Sciatic nerve (tissue), 2 donors: ENCODE measurements at regions not wholly inside any gene's neighbourhood (a gene's known extent, or its start where the extent isn't known, plus 50 kb on each side); places are given as distances from the start of the nearest gene placed in this dataset.
"Not testable (repeated sequence)": the region's sequence is repeated elsewhere in the genome, so short reads cannot be mapped to it uniquely, and the experiment has no call there.

Experiments
- ATAC-seq: fragments of 200-7000 bp; cut with Tn5 transposase; one replicate; pipeline ENCODE4 v1.9.1; 2020; ENCODE audit warnings: mild to moderate bottlenecking, moderate library complexity
- DNase-seq: peaks from one replicate; pipeline ENCODE4 v3.0.0-alpha.2; 2020; ENCODE audit warnings: low spot score
- intact Hi-C: fragments of 100-400 bp; cut with DNase I; formaldehyde crosslinking; loops from one replicate; pipeline ENCODE4 v1.14.2; 2022
- donor health status: DM: no; HTN: no; CAD: no.
- donor health status: DM: no; HTN: no; CAD: no.

- no peak for ATAC-seq
- DNase-seq, result no peak
- intact Hi-C loops, result no loop called here
Observed at GRCh38 chr5:115751176-115751575, 65.3 kb downstream of the CDO1 start.

- no peak for DNase-seq
- intact Hi-C loops, result no loop called here
- ATAC-seq, result no peak
Observed at GRCh38 chr5:115749016-115749415, 67.4 kb downstream of the CDO1 start.

- intact Hi-C loops, ATAC-seq, DNase-seq: not testable (repeated sequence)
Observed at GRCh38 chr5:115739245-115739644, 77.2 kb downstream of the CDO1 start.

- ATAC-seq, result no peak
- intact Hi-C loops, result no loop called here
- no peak for DNase-seq
Observed at GRCh38 chr5:115738830-115739229, 77.6 kb downstream of the CDO1 start.

- no peak for ATAC-seq
- no peak for DNase-seq
- intact Hi-C loops, result no loop called here
Observed at GRCh38 chr5:115737452-115737851, 79.0 kb downstream of the CDO1 start.

- intact Hi-C loops, result no loop called here
- ATAC-seq, result no peak
Observed at GRCh38 chr5:115736690-115737005, 79.8 kb downstream of the CDO1 start.

GRCh38 chr5:115736004-115736689 lies 80.3 kb downstream of the CDO1 start:
- ATAC-seq, result peak; percentile 73

More at GRCh38 chr5:115736690-115737005, 79.8 kb downstream of the CDO1 start:
- no peak for DNase-seq

GRCh38 chr5:115735108-115735998 lies 81.1 kb downstream of the CDO1 start:
- intact Hi-C loops, result no loop called here
- ATAC-seq, result peak; percentile 86
- DNase-seq, result no peak

More at GRCh38 chr5:115736004-115736689, 80.3 kb downstream of the CDO1 start:
- intact Hi-C loops, result no loop called here
- DNase-seq, result no peak

- intact Hi-C loops, result no loop called here
- ATAC-seq (no peak), DNase-seq (no peak)
Observed at GRCh38 chr5:115733607-115734006, 82.9 kb downstream of the CDO1 start.

- ATAC-seq, result no peak
- DNase-seq, result no peak
- intact Hi-C loops, result no loop called here
Observed at GRCh38 chr5:115732026-115732425, 84.4 kb downstream of the CDO1 start.

GRCh38 chr5:115725522-115725921 lies 90.9 kb downstream of the CDO1 start:
- DNase-seq, result no peak
- intact Hi-C loops, result no loop called here
- no peak for ATAC-seq

GRCh38 chr5:115723220-115723619 lies 93.2 kb downstream of the CDO1 start:
- intact Hi-C loops, result no loop called here
- ATAC-seq, result peak; percentile 14
- no peak for DNase-seq

- ATAC-seq, result peak; percentile 23
- intact Hi-C loops, result no loop called here
- no peak for DNase-seq
Observed at GRCh38 chr5:115720888-115721287, 95.1 kb upstream of the TMED7 start.

GRCh38 chr5:115718927-115719326 lies 93.1 kb upstream of the TMED7 start:
- no peak for DNase-seq
- intact Hi-C loops, result no loop called here
- peak; percentile 81 for ATAC-seq

- intact Hi-C loops, result no loop called here
- no peak for ATAC-seq
- no peak for DNase-seq
Observed at GRCh38 chr5:115713408-115713807, 87.6 kb upstream of the TMED7 start.

- ATAC-seq (peak; percentile 62), DNase-seq (no peak)
- intact Hi-C loops, result no loop called here
Observed at GRCh38 chr5:115709585-115709984, 83.7 kb upstream of the TMED7 start.

- DNase-seq, result no peak
- no peak for ATAC-seq
- intact Hi-C loops, result no loop called here
Observed at GRCh38 chr5:115708819-115709477, 83.1 kb upstream of the TMED7 start.

GRCh38 chr5:115703514-115703913 lies 77.7 kb upstream of the TMED7 start:
- ATAC-seq, result no peak
- no peak for DNase-seq
- intact Hi-C loops, result no loop called here

- ATAC-seq, result no peak
- intact Hi-C loops, result no loop called here
- DNase-seq, result no peak
Observed at GRCh38 chr5:115702025-115702424, 76.2 kb upstream of the TMED7 start.

GRCh38 chr5:115699967-115700366 lies 74.1 kb upstream of the TMED7 start:
- ATAC-seq (no peak), DNase-seq (no peak)
- intact Hi-C loops, result no loop called here
